Body of pancreas (tissue), 4 donors: ENCODE measurements at regions not wholly inside any gene's neighbourhood (a gene's known extent, or its start where the extent isn't known, plus 50 kb on each side); places are given as distances from the start of the nearest gene placed in this dataset.

Experiments
- POLR2A ChIP-seq, 3 donors: fragments of 450-650 bp; IDR thresholded peaks; one replicate each; pipeline ENCODE4 v1.6.1; 2016; ENCODE audit warnings: antibody characterized with exemption in 3 of 3, mild to moderate bottlenecking in 2 of 3
- TF ChIP-seq, protein P1 (sequence below), 7 experiments: fragments of 450-650 bp in 4 of 7; fragments of 200-600 bp in 3 of 7; sonication (generic) in 3 of 7; IDR thresholded peaks; one replicate each; pipeline ENCODE4 v1.5.1; 2016 to 2019; ENCODE audit warnings: antibody characterized with exemption in 7 of 7

DNA sequence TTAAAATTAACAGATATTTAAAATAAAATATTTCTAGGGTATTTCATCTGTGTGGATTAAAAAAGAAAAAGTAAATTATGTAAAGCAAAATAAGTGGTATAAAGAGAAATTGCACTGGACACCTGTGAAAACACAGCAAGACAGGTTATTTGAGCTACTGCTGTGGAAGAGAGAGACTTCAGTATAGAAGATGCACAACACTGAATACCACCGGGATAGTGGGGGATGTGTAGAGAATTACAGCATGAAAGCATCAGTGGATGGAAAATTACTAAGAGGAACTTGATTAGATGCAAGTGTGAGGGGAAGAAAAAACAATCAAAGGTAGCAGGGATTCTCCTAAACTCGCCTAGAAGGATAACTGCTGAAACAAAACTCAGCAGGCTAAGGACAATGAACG lies 1242.5 kb upstream of the GBE1 start:
- TF ChIP-seq, protein P1, sequence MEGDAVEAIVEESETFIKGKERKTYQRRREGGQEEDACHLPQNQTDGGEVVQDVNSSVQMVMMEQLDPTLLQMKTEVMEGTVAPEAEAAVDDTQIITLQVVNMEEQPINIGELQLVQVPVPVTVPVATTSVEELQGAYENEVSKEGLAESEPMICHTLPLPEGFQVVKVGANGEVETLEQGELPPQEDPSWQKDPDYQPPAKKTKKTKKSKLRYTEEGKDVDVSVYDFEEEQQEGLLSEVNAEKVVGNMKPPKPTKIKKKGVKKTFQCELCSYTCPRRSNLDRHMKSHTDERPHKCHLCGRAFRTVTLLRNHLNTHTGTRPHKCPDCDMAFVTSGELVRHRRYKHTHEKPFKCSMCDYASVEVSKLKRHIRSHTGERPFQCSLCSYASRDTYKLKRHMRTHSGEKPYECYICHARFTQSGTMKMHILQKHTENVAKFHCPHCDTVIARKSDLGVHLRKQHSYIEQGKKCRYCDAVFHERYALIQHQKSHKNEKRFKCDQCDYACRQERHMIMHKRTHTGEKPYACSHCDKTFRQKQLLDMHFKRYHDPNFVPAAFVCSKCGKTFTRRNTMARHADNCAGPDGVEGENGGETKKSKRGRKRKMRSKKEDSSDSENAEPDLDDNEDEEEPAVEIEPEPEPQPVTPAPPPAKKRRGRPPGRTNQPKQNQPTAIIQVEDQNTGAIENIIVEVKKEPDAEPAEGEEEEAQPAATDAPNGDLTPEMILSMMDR (IDR thresholded peaks at IDR 0.05): no peak
- TF ChIP-seq POLR2A (IDR thresholded peaks at IDR 0.05): no peak
